HG02798 (cell line): ENCODE measurements at regions not wholly inside any gene's neighbourhood (a gene's known extent, or its start where the extent isn't known, plus 50 kb on each side); places are given as distances from the start of the nearest gene placed in this dataset.
"Not testable (repeated sequence)": the region's sequence is repeated elsewhere in the genome, so short reads cannot be mapped to it uniquely, and the experiment has no call there.

Experiments used
- ATAC-seq: cut with Tn5 transposase; IDR thresholded peaks from one replicate; pipeline ENCODE4 v1.9.1; 2021; ENCODE audit warnings: mild to moderate bottlenecking; ENCODE audit not compliant: unreplicated experiment, poor library complexity

GRCh38 chr3:15899388-15899787, 101.6 kb upstream of the ANKRD28 start:
- no peak for ATAC-seq

- ATAC-seq: no peak
These were observed 105.4 kb upstream of the ANKRD28 start for GRCh38 chr3:15903164-15903563.

GRCh38 chr3:15903759-15904720, 106.3 kb upstream of the ANKRD28 start:
- ATAC-seq: no peak

GRCh38 chr3:15905041-15905440, 107.3 kb upstream of the ANKRD28 start:
- ATAC-seq: no peak

GRCh38 chr3:15907403-15907802, 109.6 kb upstream of the ANKRD28 start:
- not testable (repeated sequence) for ATAC-seq

- no peak for ATAC-seq
These were observed 121.2 kb upstream of the ANKRD28 start for GRCh38 chr3:15918988-15919387.

GRCh38 chr3:15919971-15920370, 122.2 kb upstream of the ANKRD28 start:
- no peak for ATAC-seq

GRCh38 chr3:15923640-15924405, 126.0 kb upstream of the ANKRD28 start:
- no peak for ATAC-seq

GRCh38 chr3:15924914-15925313, 127.1 kb upstream of the ANKRD28 start:
- no peak for ATAC-seq

- ATAC-seq: no peak
These were observed 129.1 kb upstream of the ANKRD28 start for GRCh38 chr3:15926871-15927270.

GRCh38 chr3:15927969-15928368, 130.2 kb upstream of the ANKRD28 start:
- ATAC-seq: no peak

GRCh38 chr3:15929944-15930571, 132.3 kb upstream of the ANKRD28 start:
- ATAC-seq: no peak

- no peak for ATAC-seq
These were observed 134.8 kb upstream of the ANKRD28 start for GRCh38 chr3:15932348-15933300.

- ATAC-seq: no peak
These were observed 135.8 kb upstream of the ANKRD28 start for GRCh38 chr3:15933439-15934139.

GRCh38 chr3:15934389-15935195, 136.8 kb upstream of the ANKRD28 start:
- ATAC-seq: no peak

GRCh38 chr3:15936312-15936711, 138.5 kb upstream of the ANKRD28 start:
- no peak for ATAC-seq

- no peak for ATAC-seq
These were observed 142.9 kb upstream of the ANKRD28 start for GRCh38 chr3:15940641-15941040.

GRCh38 chr3:15941457-15941856, 143.7 kb upstream of the ANKRD28 start:
- not testable (repeated sequence) for ATAC-seq
